HG02610 (cell line): ENCODE measurements at regions not wholly inside any gene's neighbourhood (a gene's known extent, or its start where the extent isn't known, plus 50 kb on each side); places are given as distances from the start of the nearest gene placed in this dataset.
"Not testable (repeated sequence)": the region's sequence is repeated elsewhere in the genome, so short reads cannot be mapped to it uniquely, and the experiment has no call there.

Source experiments
- ATAC-seq: cut with Tn5 transposase; IDR thresholded peaks from one replicate; pipeline ENCODE4 v1.9.1; 2021; ENCODE audit warnings: mild to moderate bottlenecking, moderate library complexity; ENCODE audit not compliant: unreplicated experiment

DNA sequence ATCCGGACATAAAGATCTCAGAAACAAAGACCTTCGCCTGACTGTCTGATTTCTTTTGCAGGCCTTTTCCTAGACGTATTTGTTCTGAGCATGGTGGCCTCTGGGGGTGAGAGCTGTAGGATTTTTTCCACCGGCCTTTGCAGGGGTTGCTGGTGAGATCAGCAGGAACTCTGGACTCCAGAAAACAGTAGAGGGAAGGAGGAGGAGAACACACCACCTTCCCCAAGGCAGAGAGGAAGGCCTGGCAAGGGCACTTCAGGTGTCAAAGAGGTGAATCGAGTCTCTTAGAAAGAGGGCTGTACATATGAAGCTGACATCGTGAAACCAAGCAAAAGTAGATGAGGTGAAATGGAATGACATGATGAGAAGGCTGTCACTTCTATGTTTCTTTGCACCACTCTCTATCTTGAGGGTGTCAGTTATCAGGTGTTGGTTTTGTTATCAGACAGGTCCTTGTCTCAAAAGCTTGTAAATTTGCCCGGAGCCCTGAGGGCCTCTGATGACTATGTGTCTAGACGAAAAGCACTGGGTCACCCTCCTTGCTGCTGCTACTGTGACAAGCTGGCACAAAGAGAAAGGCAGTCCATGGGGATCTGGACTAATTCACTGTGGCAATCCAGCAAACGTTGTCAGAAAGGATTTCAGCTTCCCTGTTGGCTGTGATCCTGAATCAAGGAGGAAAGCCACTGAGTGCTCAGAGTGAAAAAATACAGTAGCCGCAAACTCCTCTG is 91.3 kb upstream of the MAP3K7 start:
- ATAC-seq, result no peak

- no peak for ATAC-seq
Measured at GRCh38 chr6:90677440-90677839, 90.6 kb upstream of the MAP3K7 start.

DNA sequence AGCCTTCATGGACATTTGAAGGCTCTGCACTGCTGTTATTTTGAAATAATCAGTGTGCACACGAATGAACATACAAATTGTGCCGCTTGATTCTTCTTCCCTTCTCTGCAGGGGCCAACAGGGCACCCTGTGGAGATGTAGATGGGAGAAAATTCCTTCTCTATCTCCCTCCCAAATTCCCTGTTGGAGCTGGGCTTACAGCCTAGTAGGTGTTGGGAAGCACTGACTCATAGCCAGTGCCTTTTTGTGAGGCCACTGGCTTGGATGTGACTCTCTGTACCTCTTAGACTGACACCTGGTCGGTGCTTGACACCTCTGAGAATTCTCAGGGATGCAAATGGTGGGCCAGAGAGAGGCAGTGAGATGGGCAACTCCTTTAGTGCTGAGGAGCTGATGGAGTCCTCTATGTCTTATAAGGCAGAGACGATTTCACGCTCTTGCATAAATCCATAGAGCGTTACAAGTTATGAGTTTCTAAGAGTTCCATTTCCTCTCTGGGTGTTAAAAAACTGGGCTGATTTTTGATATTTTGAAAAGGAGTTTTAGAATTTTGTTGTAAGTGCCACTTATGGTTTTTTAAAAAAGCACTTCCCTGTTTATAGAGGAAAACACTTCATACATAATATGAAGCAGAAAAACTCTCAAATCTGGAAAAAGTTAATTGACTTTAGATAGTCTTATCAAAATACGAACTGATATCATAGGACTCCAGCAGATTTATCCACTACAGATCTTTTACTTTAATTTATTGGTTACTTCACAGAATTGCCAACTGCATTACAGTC is 89.8 kb upstream of the MAP3K7 start:
- no peak for ATAC-seq

DNA sequence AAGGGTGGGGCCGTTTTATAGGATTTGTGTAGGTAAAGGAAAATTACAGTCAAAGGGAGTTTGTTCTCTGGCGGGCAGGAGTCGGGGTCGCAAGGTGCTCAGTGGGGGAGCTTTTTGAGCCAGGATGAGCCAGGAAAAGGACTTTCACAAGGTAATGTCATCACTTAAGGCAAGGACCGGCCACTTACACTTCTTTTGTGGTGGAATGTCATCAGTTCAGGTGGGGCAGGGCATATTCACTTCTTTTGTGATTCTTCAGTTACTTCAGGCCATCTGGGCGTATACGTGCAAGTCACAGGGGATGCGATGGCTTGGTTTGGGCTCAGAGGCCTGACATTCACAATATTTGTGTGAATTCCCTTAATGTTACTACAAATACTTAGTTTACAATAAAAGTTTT is 88.2 kb upstream of the MAP3K7 start:
- ATAC-seq, result not testable (repeated sequence)

DNA sequence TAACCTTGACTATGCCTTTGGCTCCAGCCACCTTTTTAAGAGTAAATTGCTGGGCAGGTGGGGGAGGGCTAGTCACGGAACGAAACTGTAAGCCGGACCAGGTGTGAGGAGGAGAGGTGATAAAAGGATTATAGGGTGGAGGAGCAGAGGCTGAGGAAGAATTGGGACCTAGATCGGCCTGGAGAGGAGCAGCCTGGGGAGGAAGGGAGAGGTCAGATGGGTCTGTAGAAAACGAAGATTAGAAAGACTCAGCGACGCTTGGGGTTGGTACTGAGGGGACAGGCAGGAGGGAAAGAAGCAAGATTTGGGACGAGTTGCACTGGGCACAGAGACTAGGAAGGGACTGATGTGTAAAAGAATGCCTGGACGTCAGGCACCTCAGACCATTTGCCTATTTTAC is 87.2 kb upstream of the MAP3K7 start:
- ATAC-seq, result not testable (repeated sequence)

GRCh38 chr6:90669846-90670245 is 83.0 kb upstream of the MAP3K7 start:
- no peak for ATAC-seq

DNA sequence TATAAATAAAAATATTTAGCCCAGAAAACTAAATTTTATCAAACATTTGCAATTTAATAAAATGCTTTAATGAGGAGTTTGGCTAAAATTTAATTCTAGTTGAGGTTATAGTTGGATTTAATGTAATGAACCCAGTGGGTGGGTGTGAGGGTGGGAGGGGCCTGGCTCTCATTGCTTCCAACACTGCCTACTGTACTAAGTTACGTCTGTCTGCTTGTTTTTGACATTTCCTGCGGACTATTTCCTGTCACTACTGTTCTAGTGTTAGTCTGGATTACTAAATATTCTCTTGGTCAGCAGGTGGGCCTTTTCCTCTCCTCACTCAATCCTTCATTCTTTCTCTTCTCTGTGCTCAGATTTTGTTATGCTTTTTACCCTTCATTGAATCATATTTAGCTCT is 82.5 kb upstream of the MAP3K7 start:
- ATAC-seq, result no peak

DNA sequence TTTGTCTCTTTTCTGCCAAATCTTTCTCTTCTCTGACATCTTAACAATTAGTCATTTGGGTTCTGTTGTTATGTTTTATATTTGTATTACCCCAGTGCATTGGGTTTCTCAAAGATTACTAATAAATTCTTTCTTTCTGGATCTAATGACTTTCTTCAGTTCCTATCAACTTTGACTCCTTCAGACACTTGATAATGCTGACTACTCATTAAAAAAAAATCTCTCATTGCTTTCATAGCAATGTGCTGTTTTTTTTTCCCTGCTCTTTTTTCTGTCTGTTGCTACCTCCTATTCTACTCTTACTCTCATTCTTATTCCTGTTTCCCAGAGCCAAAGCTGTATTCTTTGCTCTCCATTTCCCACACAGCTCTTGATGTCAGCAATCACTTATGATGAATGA is 81.3 kb upstream of the MAP3K7 start:
- ATAC-seq, result no peak

- no peak for ATAC-seq
Measured at GRCh38 chr6:90663873-90664272, 77.0 kb upstream of the MAP3K7 start.

DNA sequence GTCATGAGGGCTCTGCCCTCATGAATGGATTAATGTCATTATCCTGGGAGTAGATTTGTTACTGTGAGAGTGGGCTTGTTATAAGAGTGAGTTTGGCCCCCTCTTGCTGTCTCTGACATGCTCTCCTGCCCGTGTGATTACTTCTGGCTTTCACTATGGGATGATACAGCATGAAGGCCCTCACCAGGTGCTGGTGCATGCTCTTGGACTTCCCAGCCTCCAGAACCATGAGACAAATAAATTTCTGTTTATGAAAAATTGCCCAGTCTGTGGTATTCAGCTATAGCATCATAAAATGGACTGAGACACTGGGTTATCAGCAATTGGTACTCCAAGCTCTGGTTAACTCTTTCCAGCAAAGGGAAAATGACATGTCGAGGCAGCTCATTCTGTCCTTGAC is 76.2 kb upstream of the MAP3K7 start:
- ATAC-seq, result no peak

- no peak for ATAC-seq
Measured at GRCh38 chr6:90660931-90661330, 74.1 kb upstream of the MAP3K7 start.

- ATAC-seq, result no peak
Measured at GRCh38 chr6:90658497-90658896, 71.6 kb upstream of the MAP3K7 start.

- no peak for ATAC-seq
Measured at GRCh38 chr6:90656325-90656724, 69.5 kb upstream of the MAP3K7 start.

GRCh38 chr6:90654806-90655205 is 67.9 kb upstream of the MAP3K7 start:
- ATAC-seq, result no peak

DNA sequence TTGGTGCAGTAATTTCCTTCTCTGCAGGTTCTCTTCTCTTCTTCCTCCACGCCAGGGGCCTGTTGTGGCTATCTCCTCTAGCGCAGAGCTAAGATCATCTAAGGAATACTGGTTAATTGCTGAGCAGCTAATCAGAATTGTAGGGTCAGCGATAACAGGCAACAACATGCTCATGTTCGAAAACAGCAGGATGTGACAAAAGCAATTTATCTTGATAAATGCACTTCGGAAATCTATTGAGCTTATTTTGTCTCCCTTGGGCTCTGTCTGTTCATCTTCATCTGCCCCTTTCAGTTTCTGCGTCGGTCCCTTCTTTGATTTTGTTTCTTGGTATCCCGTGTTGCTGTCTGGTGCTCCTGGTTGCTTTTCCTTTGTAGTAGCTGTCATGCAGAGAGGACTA is 67.3 kb upstream of the MAP3K7 start:
- no peak for ATAC-seq

DNA sequence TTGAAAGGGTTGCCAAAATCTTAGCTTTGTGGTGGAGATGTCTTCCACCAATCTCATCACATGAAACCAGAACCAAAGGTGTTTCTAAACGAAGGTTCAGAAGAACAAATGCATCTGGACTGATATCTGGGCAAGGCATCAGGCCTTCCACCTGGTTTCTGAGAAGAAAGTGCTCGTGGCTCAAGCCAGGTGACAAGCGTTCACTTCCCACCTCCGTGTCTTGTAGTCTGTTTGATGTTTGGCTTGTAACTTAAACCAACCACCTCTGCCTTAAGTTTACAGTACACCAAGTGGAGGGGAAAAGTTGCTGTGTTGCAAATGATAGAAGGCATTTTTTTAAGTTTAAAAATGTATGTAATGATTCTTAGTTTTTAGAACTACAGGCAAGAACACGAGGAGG is 66.9 kb upstream of the MAP3K7 start:
- ATAC-seq, result no peak

DNA sequence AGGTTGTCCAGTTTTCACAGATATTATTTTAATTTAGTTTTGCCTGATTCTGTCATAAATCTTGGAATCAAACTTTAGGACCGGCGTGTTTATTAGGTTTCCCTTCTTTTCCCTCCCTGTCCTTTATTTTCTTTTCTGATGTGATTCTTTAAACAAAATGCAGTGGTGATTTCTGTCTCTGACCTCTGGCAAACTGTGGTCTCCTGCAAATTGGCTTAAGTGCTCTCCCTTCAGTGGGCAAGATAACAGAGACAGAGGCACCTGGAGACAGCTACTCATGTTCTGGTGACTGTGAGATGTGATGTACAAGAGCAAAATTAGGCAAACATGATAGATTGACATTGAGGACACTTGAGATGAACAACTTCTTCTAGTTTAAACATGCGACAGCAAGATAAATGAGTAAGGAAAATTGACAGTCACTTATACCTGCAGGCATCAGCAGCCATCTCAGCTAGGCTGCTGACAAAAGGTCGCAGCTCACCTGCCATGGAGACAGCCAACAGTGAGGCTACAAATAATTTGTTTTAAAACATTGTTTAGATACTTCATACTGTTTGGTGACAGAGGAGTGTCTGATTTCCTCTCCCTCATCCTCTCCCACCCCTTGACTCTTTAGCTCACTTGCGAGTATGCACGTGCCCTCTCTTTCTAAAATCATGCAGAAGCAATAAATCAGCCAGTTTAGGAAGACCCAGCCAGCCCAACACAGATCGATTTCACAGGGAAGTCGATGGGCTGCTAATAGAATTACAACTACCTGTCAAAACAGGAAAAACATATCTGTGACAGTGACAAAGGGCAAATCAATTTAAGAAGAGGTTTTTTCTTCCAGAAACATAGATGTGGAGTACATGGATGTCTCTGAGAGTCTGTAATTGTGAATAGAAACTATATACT is 63.4 kb upstream of the MAP3K7 start:
- ATAC-seq, result no peak

DNA sequence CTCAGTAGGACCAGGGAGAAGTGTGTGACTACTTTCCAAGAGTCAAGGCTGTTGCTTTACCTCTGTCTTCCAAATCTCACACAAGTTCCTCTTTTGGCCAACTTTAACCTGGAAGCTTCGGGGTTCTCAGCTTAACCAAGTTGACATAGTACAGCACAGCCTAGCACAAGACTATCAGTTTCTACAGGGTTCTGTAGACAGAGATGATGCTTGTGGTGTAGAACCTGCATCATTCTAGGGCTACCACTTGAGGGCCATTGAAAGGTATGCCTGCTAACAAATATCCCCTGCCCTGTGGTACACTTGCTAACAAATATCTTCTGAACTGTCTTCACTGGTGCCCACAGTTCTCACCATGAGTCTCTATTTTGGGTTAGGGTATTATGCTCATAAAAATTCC is 62.0 kb upstream of the MAP3K7 start:
- no peak for ATAC-seq

GRCh38 chr6:90646940-90647339 is 60.1 kb upstream of the MAP3K7 start:
- ATAC-seq, result no peak

DNA sequence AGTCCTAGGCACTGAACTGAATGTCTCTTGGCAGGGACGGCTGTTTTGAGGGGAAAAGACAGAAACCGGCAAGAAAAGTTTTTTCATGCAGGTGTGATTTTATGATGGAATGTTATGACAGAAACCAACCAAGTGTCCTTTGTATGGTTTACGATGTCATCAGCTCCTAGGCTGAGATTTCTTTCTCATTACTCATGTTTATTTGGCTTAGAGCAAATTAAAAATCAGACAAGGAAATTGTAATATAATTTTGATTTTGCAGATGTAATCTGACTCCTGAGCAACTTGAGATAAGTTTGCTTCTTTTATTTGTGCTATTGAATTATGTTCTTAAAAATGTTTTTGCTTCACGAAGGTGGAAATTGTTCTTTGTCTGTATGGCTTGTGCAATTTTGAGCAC is 58.8 kb upstream of the MAP3K7 start:
- no peak for ATAC-seq

- ATAC-seq, result no peak
Measured at GRCh38 chr6:90644492-90644891, 57.6 kb upstream of the MAP3K7 start.

- no peak for ATAC-seq
Measured at GRCh38 chr6:90643381-90643780, 56.5 kb upstream of the MAP3K7 start.
